ENCODE measurements at regions not wholly inside any gene's neighbourhood (a gene's known extent, or its start where the extent isn't known, plus 50 kb on each side); places are given as distances from the start of the nearest gene placed in this dataset.

- H3K36me3 Mint-ChIP-seq: no peaks in the 10 kb centered on the region
- DNase-seq (ENCODE audit: extremely low spot score, unreplicated experiment): no peak
- H3K27ac Mint-ChIP-seq: no peak overlapping the region
- no peaks in the 10 kb centered on the region for H3K9me3 Mint-ChIP-seq
- H3K27me3 Mint-ChIP-seq: no peaks in the 10 kb centered on the region
- TF ChIP-seq CTCF (conservative IDR thresholded peaks at IDR 0.05): no peak
- no peak overlapping the region for H3K4me3 Mint-ChIP-seq
- H3K4me1 Mint-ChIP-seq (ENCODE audit: unreplicated experiment): no peaks in the 10 kb centered on the region
Measured at GRCh38 chr9:2934883-2935282, 91.0 kb upstream of the PUM3 start.

- no peaks in the 10 kb centered on the region for H3K27me3 Mint-ChIP-seq
- H3K9me3 Mint-ChIP-seq: no peaks in the 10 kb centered on the region
- H3K36me3 Mint-ChIP-seq: no peaks in the 10 kb centered on the region
- TF ChIP-seq CTCF (conservative IDR thresholded peaks at IDR 0.05): no peak
- no peak overlapping the region for H3K27ac Mint-ChIP-seq
- H3K4me1 Mint-ChIP-seq (ENCODE audit: unreplicated experiment): no peaks in the 10 kb centered on the region
- no peak overlapping the region for H3K4me3 Mint-ChIP-seq
- no peak for DNase-seq (ENCODE audit: extremely low spot score, unreplicated experiment)
Measured at GRCh38 chr9:2934241-2934650, 90.4 kb upstream of the PUM3 start.

GRCh38 chr9:2933165-2934095 is 89.5 kb upstream of the PUM3 start:
- no peak for DNase-seq (ENCODE audit: extremely low spot score, unreplicated experiment)
- Mint-ChIP-seq H3K4me3 (no peak overlapping the region), H3K27ac (no peak overlapping the region), H3K4me1 (ENCODE audit: unreplicated experiment) (no peaks in the 10 kb centered on the region), H3K27me3 (peaks cover 2% of the 10 kb centered on the region), H3K9me3 (no peaks in the 10 kb centered on the region), H3K36me3 (no peaks in the 10 kb centered on the region)
- no peak for TF ChIP-seq CTCF (conservative IDR thresholded peaks at IDR 0.05)

GRCh38 chr9:2928411-2928810 is 84.5 kb upstream of the PUM3 start:
- Mint-ChIP-seq H3K27ac (no peak overlapping the region), H3K9me3 (no peaks in the 10 kb centered on the region), H3K4me3 (no peak overlapping the region), H3K4me1 (ENCODE audit: unreplicated experiment) (peaks cover 5% of the 10 kb centered on the region), H3K36me3 (no peaks in the 10 kb centered on the region), H3K27me3 (peaks cover 2% of the 10 kb centered on the region)
- no peak for TF ChIP-seq CTCF (conservative IDR thresholded peaks at IDR 0.05)
- no peak for DNase-seq (ENCODE audit: extremely low spot score, unreplicated experiment)

GRCh38 chr9:2925016-2925415 is 81.1 kb upstream of the PUM3 start:
- H3K4me1 Mint-ChIP-seq (ENCODE audit: unreplicated experiment): peaks cover 5% of the 10 kb centered on the region
- H3K27me3 Mint-ChIP-seq: peaks cover 2% of the 10 kb centered on the region
- no peak for TF ChIP-seq CTCF (conservative IDR thresholded peaks at IDR 0.05)
- H3K9me3 Mint-ChIP-seq: no peaks in the 10 kb centered on the region
- H3K36me3 Mint-ChIP-seq: no peaks in the 10 kb centered on the region
- no peak overlapping the region for H3K4me3 Mint-ChIP-seq
- no peak overlapping the region for H3K27ac Mint-ChIP-seq
- DNase-seq (ENCODE audit: extremely low spot score, unreplicated experiment): no peak
